Adrenal gland (tissue), 5 donors: ENCODE measurements at regions not wholly inside any gene's neighbourhood (a gene's known extent, or its start where the extent isn't known, plus 50 kb on each side); places are given as distances from the start of the nearest gene placed in this dataset.

ENCODE experiments used
- CTCF ChIP-seq, 6 experiments: fragments of 450-650 bp in 4 of 6; fragments of 200-600 bp in 2 of 6; sonication (generic) in 1 of 6; IDR thresholded peaks; 1 replicate in 5 of 6; 2 replicates in 1 of 6; pipeline versions ENCODE4 v1.5.1 to v1.8.0; 2016 to 2021; ENCODE audit warnings: antibody characterized with exemption in 6 of 6, mild to moderate bottlenecking in 2 of 6, moderate library complexity in 1 of 6
- POLR2A ChIP-seq, 2 donors: fragments of 450-650 bp; IDR thresholded peaks; one replicate each; pipeline ENCODE4 v1.6.1; 2017; ENCODE audit warnings: antibody characterized with exemption in 2 of 2, mild to moderate bottlenecking in 2 of 2, moderate library complexity in 1 of 2
- donor health status: DM: no; HTN: no; CAD: no.

- TF ChIP-seq POLR2A (IDR thresholded peaks at IDR 0.05) (no peak), CTCF (IDR thresholded peaks at IDR 0.05) (peak in 1 of 6 experiments; percentile 15)
Observed at GRCh38 chr16:52068447-52069074, 478.4 kb downstream of the TOX3 start.
